Endodermal cell (in vitro differentiated cells): ENCODE measurements at regions not wholly inside any gene's neighbourhood (a gene's known extent, or its start where the extent isn't known, plus 50 kb on each side); places are given as distances from the start of the nearest gene placed in this dataset.

Experiments
- DNase-seq: peaks from one replicate; pipeline ENCODE4 v3.0.0-alpha.2; 2017
- H3K27ac ChIP-seq: 2 replicates; pipeline ENCODE4 v1.5.1; 2013; ENCODE audit warnings: mild to moderate bottlenecking, low read depth, low read length, moderate library complexity
- H3K27me3 ChIP-seq: 2 replicates; pipeline ENCODE4 v1.6.1; 2013; ENCODE audit warnings: mild to moderate bottlenecking, low read length, moderate library complexity; ENCODE audit not compliant: insufficient read depth, control insufficient read depth, poor library complexity, severe bottlenecking
- H3K36me3 ChIP-seq: 2 replicates; pipeline ENCODE4 v1.7.0; 2013; ENCODE audit warnings: mild to moderate bottlenecking, low read length, moderate library complexity; ENCODE audit not compliant: control insufficient read depth, insufficient read depth
- H3K4me1 ChIP-seq: one replicate; pipeline ENCODE4 v1.7.0; 2013; ENCODE audit warnings: low read length; ENCODE audit not compliant: control insufficient read depth, insufficient read depth
- H3K4me3 ChIP-seq: 2 replicates; pipeline ENCODE4 v1.5.1; 2013; ENCODE audit warnings: mild to moderate bottlenecking, low read length, moderate library complexity
- H3K9ac ChIP-seq: 2 replicates; pipeline ENCODE4 v1.6.1; 2013; ENCODE audit warnings: mild to moderate bottlenecking, low read length, moderate library complexity; ENCODE audit not compliant: poor library complexity, severe bottlenecking; ENCODE audit errors: extremely low read depth
- H3K9me3 ChIP-seq: 2 replicates; pipeline ENCODE4 v1.6.1; 2013; ENCODE audit warnings: mild to moderate bottlenecking, low read length, moderate library complexity; ENCODE audit not compliant: control insufficient read depth
- H3K27ac Mint-ChIP-seq: 2 replicates; pipeline ENCODE4 v1.8.0; 2020; ENCODE audit warnings: mixed read lengths
- H3K27me3 Mint-ChIP-seq: 2 replicates; pipeline ENCODE4 v1.8.0; 2021; ENCODE audit warnings: mild to moderate bottlenecking, mixed read lengths; ENCODE audit not compliant: insufficient read depth
- H3K36me3 Mint-ChIP-seq: 2 replicates; pipeline ENCODE4 v1.8.0; 2020; ENCODE audit warnings: low read depth, mixed read lengths
- H3K4me1 Mint-ChIP-seq: 2 replicates; pipeline ENCODE4 v1.8.0; 2020; ENCODE audit warnings: mixed read lengths
- H3K4me3 Mint-ChIP-seq: 2 replicates; pipeline ENCODE4 v1.8.0; 2020; ENCODE audit warnings: mild to moderate bottlenecking, moderate library complexity, mixed read lengths
- H3K9me3 Mint-ChIP-seq: 2 replicates; pipeline ENCODE4 v1.8.0; 2020; ENCODE audit warnings: mild to moderate bottlenecking, mixed read lengths
- CTCF ChIP-seq: fragments of 200-600 bp; sonication (generic); conservative IDR thresholded peaks from 2 replicates; pipeline ENCODE4 v1.5.0; 2021; ENCODE audit warnings: antibody characterized with exemption, mild to moderate bottlenecking
- WGBS, 2 experiments: methylation state at CpG; one replicate each; pipeline versions ENCODE4 v1.1.5 to v1.1.7; 2013; ENCODE audit warnings: missing lambda C conversion rate in 2 of 2, mixed read lengths in 1 of 2; ENCODE audit not compliant: insufficient coverage in 1 of 2, insufficient read length in 1 of 2; 5-methylcytosine and 5-hydroxymethylcytosine counted together

- H3K4me1 Mint-ChIP-seq, result no peaks in the 10 kb centered on the region
- H3K4me3 Mint-ChIP-seq, result no peak overlapping the region
- no peak overlapping the region for H3K4me3 ChIP-seq
- no peaks in the 10 kb centered on the region for H3K36me3 Mint-ChIP-seq
- peaks cover 4% of the 10 kb centered on the region for H3K9me3 Mint-ChIP-seq
- H3K27me3 ChIP-seq, result no peaks in the 10 kb centered on the region
- no peak overlapping the region for H3K27ac Mint-ChIP-seq
- H3K9me3 ChIP-seq, result no peaks in the 10 kb centered on the region
- H3K9ac ChIP-seq, result no peak overlapping the region
- TF ChIP-seq CTCF, result no peak
- H3K36me3 ChIP-seq, result no peaks in the 10 kb centered on the region
- no peaks in the 10 kb centered on the region for H3K27me3 Mint-ChIP-seq
- no peaks in the 10 kb centered on the region for H3K4me1 ChIP-seq
- H3K27ac ChIP-seq, result no peak overlapping the region
- WGBS, 2 experiments, result 100% methylated on average over 1 of the region's 1 CpG; no CpG with 5 or more reads in 1 of the 2 experiments
- no peak for DNase-seq
Observed at GRCh38 chr2:138994502-138994901, 214.3 kb upstream of the NXPH2 start.

GRCh38 chr2:138985881-138986280, 205.7 kb upstream of the NXPH2 start:
- no peak overlapping the region for H3K4me3 Mint-ChIP-seq
- H3K36me3 ChIP-seq, result no peaks in the 10 kb centered on the region
- H3K4me3 ChIP-seq, result no peak overlapping the region
- 100% methylated on average over 1 of the region's 1 CpG; no CpG with 5 or more reads in 1 of the 2 experiments for WGBS, 2 experiments
- H3K9ac ChIP-seq, result no peak overlapping the region
- peaks cover 11% of the 10 kb centered on the region for H3K9me3 ChIP-seq
- H3K27ac ChIP-seq, result no peak overlapping the region
- DNase-seq, result no peak
- no peaks in the 10 kb centered on the region for H3K27me3 Mint-ChIP-seq
- TF ChIP-seq CTCF, result no peak
- no peaks in the 10 kb centered on the region for H3K4me1 ChIP-seq
- peaks cover 14% of the 10 kb centered on the region for H3K9me3 Mint-ChIP-seq
- H3K27me3 ChIP-seq, result no peaks in the 10 kb centered on the region
- H3K4me1 Mint-ChIP-seq, result no peaks in the 10 kb centered on the region
- H3K27ac Mint-ChIP-seq, result no peak overlapping the region
- no peaks in the 10 kb centered on the region for H3K36me3 Mint-ChIP-seq

GRCh38 chr2:138979131-138979785, 199.1 kb upstream of the NXPH2 start:
- no peak for DNase-seq
- Mint-ChIP-seq H3K36me3 (no peaks in the 10 kb centered on the region), H3K4me1 (no peaks in the 10 kb centered on the region), H3K27ac (no peak overlapping the region), H3K27me3 (no peaks in the 10 kb centered on the region), H3K4me3 (no peak overlapping the region), H3K9me3 (peaks cover 5% of the 10 kb centered on the region)
- WGBS, 2 experiments, result 90% methylated on average over 4 of the region's 4 CpGs; no CpG with 5 or more reads in 1 of the 2 experiments
- Histone ChIP-seq H3K9ac (no peak overlapping the region), H3K4me1 (no peaks in the 10 kb centered on the region), H3K9me3 (no peaks in the 10 kb centered on the region), H3K27ac (no peak overlapping the region), H3K27me3 (no peaks in the 10 kb centered on the region), H3K36me3 (no peaks in the 10 kb centered on the region), H3K4me3 (no peak overlapping the region)
- no peak for TF ChIP-seq CTCF
